Activated CD8-positive, alpha-beta T cell treated with anti-CD3 and anti-CD28 coated beads for 36 hours (primary cell): ENCODE measurements at regions not wholly inside any gene's neighbourhood (a gene's known extent, or its start where the extent isn't known, plus 50 kb on each side); places are given as distances from the start of the nearest gene placed in this dataset.
"Not testable (repeated sequence)": the region's sequence is repeated elsewhere in the genome, so short reads cannot be mapped to it uniquely, and the experiment has no call there.

Experiments
- ATAC-seq: fragments of 200-7000 bp; cut with Tn5 transposase; one replicate; pipeline ENCODE4 v1.10.0; 2021; ENCODE audit warnings: mild to moderate bottlenecking, moderate library complexity
- CTCF ChIA-PET: fragments of 350-600 bp; sonication (Branson Sonifier 250); formaldehyde crosslinking; loops from one replicate; lab custom pipeline; 2021; ENCODE audit warnings: antibody characterized with exemption; lab: Charles Lee
- POLR2A ChIA-PET: fragments of 350-600 bp; sonication (Branson Sonifier 250); formaldehyde crosslinking; loops from one replicate; lab custom pipeline; 2021; ENCODE audit warnings: antibody characterized with exemption; lab: Charles Lee
- DNase-seq: peaks from one replicate; pipeline ENCODE4 v3.0.0-alpha.2; 2020
- H3K27ac Mint-ChIP-seq: one replicate; pipeline ENCODE4 v1.8.0; 2021; ENCODE audit warnings: mild to moderate bottlenecking, mixed read lengths
- H3K27me3 Mint-ChIP-seq: one replicate; pipeline ENCODE4 v1.8.0; 2021; ENCODE audit warnings: mixed read lengths
- H3K36me3 Mint-ChIP-seq: one replicate; pipeline ENCODE4 v1.8.0; 2021; ENCODE audit warnings: low read depth, mixed read lengths
- H3K4me1 Mint-ChIP-seq: one replicate; pipeline ENCODE4 v1.8.0; 2021; ENCODE audit warnings: low read depth, mixed read lengths
- H3K4me3 Mint-ChIP-seq: one replicate; pipeline ENCODE4 v1.8.0; 2021; ENCODE audit warnings: mild to moderate bottlenecking, moderate library complexity, mixed read lengths
- H3K9me3 Mint-ChIP-seq: one replicate; pipeline ENCODE4 v1.8.0; 2021; ENCODE audit warnings: mixed read lengths
- intact Hi-C: fragments of 100-400 bp; cut with micrococcal nuclease; formaldehyde crosslinking; loops from one replicate; pipeline ENCODE4 v1.10.0; 2022
- TF ChIP-seq, protein P1 (sequence below): fragments of 200-600 bp; IDR thresholded peaks from one replicate; pipeline ENCODE4 v1.8.0; 2022; ENCODE audit warnings: antibody characterized with exemption, mild to moderate bottlenecking

DNA sequence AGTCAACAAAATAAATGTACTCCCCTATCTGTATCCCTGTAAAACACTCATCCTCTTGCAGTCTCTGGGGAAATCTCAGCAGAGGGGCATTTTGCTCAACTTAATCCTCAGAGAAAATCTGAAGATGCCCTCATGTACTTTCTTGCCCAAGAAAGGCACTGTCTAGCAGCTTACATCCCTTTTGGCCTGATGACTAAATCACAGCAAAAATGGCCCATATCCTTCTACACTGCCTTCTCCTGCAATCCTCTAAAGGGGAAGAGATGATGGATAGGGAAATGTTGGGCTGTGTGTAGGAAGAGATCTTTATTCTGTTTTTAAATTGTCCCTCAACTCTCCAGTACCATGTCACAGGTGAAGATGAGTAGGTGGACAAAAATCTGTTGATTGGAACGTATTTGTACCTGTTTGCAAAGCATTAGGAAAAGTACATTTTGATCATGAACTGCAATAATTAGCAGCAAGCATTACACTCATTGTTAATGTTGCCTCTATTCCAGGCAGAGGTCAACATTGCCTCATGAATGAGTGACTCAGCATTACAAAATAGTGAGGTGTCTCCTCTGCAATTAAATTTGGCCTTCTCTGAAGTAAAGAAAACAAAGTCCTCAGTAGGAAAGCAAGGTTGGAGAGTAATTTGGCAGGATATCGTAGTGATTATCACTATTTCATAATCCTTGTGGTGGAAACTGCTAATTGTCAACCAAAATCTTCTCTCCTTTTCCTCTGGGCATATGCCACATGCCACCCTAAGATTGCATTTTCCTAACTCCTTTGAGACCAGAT is 172.4 kb upstream of the CAND1 start:
- Mint-ChIP-seq H3K36me3 (no peaks in the 10 kb centered on the region), H3K27ac (no peak overlapping the region), H3K9me3 (no peaks in the 10 kb centered on the region), H3K4me1 (no peaks in the 10 kb centered on the region), H3K4me3 (no peak overlapping the region), H3K27me3 (peaks cover 10% of the 10 kb centered on the region)
- ATAC-seq (no peak), DNase-seq (no peak)
- intact Hi-C loops, result no loop called here
- POLR2A ChIA-PET, result no interaction called here
- CTCF ChIA-PET, result interaction anchor here (1.0 kb wide), 1 partner anchor 71 kb away, joined by 3 read pairs; no protein-coding TSS in a partner anchor
- TF ChIP-seq, protein P1, sequence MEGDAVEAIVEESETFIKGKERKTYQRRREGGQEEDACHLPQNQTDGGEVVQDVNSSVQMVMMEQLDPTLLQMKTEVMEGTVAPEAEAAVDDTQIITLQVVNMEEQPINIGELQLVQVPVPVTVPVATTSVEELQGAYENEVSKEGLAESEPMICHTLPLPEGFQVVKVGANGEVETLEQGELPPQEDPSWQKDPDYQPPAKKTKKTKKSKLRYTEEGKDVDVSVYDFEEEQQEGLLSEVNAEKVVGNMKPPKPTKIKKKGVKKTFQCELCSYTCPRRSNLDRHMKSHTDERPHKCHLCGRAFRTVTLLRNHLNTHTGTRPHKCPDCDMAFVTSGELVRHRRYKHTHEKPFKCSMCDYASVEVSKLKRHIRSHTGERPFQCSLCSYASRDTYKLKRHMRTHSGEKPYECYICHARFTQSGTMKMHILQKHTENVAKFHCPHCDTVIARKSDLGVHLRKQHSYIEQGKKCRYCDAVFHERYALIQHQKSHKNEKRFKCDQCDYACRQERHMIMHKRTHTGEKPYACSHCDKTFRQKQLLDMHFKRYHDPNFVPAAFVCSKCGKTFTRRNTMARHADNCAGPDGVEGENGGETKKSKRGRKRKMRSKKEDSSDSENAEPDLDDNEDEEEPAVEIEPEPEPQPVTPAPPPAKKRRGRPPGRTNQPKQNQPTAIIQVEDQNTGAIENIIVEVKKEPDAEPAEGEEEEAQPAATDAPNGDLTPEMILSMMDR, result no peak

DNA sequence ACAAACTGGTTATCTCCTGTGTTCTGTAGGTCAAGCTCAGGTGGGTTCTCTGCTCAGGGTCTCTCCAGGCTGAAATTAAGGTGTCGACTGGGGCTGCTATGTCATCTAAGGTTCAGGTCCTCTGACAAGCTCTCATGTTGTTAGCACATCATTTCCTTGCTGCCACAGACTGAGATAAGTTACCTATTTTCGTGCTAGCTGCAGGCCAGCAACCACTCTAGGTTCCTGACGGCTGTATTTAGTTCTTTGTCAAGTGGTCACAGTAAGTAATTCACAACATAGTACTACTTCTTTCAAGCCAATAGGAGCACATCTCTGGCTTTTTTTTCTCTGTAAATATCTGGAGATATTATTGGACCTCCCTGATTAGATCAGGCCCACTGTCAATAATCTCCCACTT is 169.3 kb upstream of the CAND1 start:
- Mint-ChIP-seq H3K4me1 (no peaks in the 10 kb centered on the region), H3K9me3 (no peaks in the 10 kb centered on the region), H3K27me3 (peaks cover 4% of the 10 kb centered on the region), H3K27ac (no peak overlapping the region), H3K4me3 (no peak overlapping the region), H3K36me3 (no peaks in the 10 kb centered on the region)
- DNase-seq (no peak), ATAC-seq (no peak)
- CTCF ChIA-PET, result interaction anchor here (1.6 kb wide), 1 partner anchor 74 kb away, joined by 3 read pairs; no protein-coding TSS in a partner anchor
- intact Hi-C loops, result no loop called here
- TF ChIP-seq, protein P1, result no peak
- POLR2A ChIA-PET, result no interaction called here

DNA sequence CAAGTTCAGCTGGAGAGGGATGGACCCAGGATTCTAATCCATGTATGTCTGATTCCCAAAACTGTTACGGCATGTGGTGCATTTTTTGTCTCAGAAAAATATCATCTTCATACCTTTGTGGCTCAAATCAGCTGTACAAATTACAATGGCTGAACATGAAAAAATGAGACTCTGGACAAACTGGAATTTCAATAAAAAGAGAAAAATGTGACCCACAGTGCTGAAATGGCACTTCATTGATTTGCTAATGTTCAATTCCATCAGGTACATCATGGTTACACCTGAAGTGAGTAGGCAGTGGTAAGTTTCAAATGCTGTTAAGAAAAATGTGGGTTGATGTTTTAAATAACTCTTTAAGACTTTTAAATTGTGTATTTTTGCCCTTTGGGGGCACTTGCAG is 165.6 kb upstream of the CAND1 start:
- POLR2A ChIA-PET, result no interaction called here
- TF ChIP-seq, protein P1, result no peak
- peaks cover 18% of the 10 kb centered on the region for H3K9me3 Mint-ChIP-seq
- DNase-seq, result no peak
- H3K27ac Mint-ChIP-seq, result no peak overlapping the region
- ATAC-seq, result no peak
- intact Hi-C loops, result no loop called here
- peaks cover 7% of the 10 kb centered on the region for H3K27me3 Mint-ChIP-seq
- H3K4me1 Mint-ChIP-seq, result no peaks in the 10 kb centered on the region
- peaks cover 7% of the 10 kb centered on the region for H3K36me3 Mint-ChIP-seq
- no peak overlapping the region for H3K4me3 Mint-ChIP-seq
- CTCF ChIA-PET, result no interaction called here

DNA sequence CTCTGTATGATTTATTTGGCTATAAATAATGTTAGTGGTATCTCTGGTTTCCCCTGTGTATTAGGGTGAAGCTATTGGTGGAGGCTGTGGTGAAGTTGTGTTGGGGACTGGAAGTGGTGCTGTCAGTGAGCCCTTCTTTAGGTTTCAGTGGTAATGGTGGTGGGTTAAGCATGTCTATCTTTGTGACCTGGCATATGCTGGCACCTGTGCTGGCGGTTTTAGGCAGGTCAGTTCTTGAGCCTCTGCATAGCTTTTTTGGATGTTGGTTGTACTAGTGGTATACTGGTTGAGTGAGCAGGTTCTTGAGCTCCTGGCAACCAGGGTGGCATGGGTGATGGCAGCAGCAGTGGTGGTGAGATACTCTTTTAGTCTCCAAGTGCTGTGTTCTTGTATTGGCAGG is 161.9 kb upstream of the CAND1 start:
- TF ChIP-seq, protein P1, result no peak
- DNase-seq (no peak), ATAC-seq (no peak)
- H3K9me3 Mint-ChIP-seq, result peaks cover 18% of the 10 kb centered on the region
- intact Hi-C loops, result no loop called here
- POLR2A ChIA-PET, result no interaction called here
- peaks cover 7% of the 10 kb centered on the region for H3K27me3 Mint-ChIP-seq
- CTCF ChIA-PET, result no interaction called here
- H3K36me3 Mint-ChIP-seq, result peaks cover 7% of the 10 kb centered on the region
- no peaks in the 10 kb centered on the region for H3K4me1 Mint-ChIP-seq
- H3K27ac Mint-ChIP-seq, result no peak overlapping the region
- no peak overlapping the region for H3K4me3 Mint-ChIP-seq

DNA sequence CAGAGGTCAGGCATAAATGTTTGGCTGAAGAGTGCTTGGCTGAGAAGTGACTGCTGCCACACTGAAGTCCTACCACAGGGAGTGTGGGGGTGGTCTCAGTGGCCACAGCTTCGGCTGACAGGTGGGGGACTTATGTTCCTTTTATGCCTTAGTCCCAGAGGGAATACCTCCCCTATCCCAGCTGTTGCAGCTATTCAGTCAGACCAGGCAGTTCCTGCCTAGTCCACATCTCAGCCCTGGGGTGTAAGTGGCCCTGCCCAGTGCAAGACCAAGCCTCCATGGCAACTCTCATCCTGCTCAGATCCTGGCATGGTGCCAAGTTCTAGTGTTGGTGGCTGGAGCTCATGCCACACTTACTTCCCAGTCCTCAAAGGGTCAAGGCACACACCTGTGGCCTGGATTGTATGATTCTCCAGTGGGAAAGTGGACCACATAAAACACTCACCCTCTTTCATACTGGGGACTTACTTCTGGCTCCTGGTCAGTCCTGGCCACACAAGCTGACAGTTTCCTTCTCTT is 161.3 kb upstream of the CAND1 start:
- ATAC-seq, result no peak
- Mint-ChIP-seq H3K36me3 (peaks cover 7% of the 10 kb centered on the region), H3K4me1 (no peaks in the 10 kb centered on the region), H3K9me3 (peaks cover 18% of the 10 kb centered on the region), H3K4me3 (no peak overlapping the region), H3K27ac (no peak overlapping the region), H3K27me3 (peaks cover 7% of the 10 kb centered on the region)
- intact Hi-C loops, result no loop called here
- no peak for DNase-seq
- POLR2A ChIA-PET, result no interaction called here
- CTCF ChIA-PET, result interaction anchor here (1.0 kb wide), 1 partner anchor 53 kb away, joined by 3 read pairs; no protein-coding TSS in a partner anchor
- TF ChIP-seq, protein P1, result no peak

DNA sequence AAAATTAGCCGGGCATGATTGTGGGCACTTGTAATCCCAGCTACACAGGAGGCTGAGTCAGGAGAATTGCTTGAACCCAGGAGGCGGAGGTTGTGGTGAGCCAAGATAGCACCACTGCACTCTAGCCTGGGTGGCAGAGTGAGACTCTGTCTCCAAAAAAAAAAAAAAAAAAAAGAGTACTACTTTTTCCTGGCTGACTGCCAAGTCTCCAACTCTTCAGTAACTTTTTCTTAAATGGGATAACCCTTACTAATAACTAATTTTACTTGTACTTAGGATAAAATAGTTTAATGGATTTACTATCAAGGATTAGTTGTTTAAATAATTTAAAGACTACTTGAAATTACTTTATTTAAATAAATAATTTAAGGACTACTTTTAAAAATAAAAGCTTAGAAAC is 158.8 kb upstream of the CAND1 start:
- DNase-seq, H3K4me3 Mint-ChIP-seq, intact Hi-C loops, ATAC-seq, CTCF ChIA-PET, H3K27me3 Mint-ChIP-seq, H3K4me1 Mint-ChIP-seq, H3K36me3 Mint-ChIP-seq, H3K27ac Mint-ChIP-seq, POLR2A ChIA-PET: not testable (repeated sequence)
- H3K9me3 Mint-ChIP-seq, result peaks cover 18% of the 10 kb centered on the region
